HG02610 (cell line): ENCODE measurements at regions not wholly inside any gene's neighbourhood (a gene's known extent, or its start where the extent isn't known, plus 50 kb on each side); places are given as distances from the start of the nearest gene placed in this dataset.

Experiments
- ATAC-seq: cut with Tn5 transposase; IDR thresholded peaks from one replicate; pipeline ENCODE4 v1.9.1; 2021; ENCODE audit warnings: mild to moderate bottlenecking, moderate library complexity; ENCODE audit not compliant: unreplicated experiment

DNA sequence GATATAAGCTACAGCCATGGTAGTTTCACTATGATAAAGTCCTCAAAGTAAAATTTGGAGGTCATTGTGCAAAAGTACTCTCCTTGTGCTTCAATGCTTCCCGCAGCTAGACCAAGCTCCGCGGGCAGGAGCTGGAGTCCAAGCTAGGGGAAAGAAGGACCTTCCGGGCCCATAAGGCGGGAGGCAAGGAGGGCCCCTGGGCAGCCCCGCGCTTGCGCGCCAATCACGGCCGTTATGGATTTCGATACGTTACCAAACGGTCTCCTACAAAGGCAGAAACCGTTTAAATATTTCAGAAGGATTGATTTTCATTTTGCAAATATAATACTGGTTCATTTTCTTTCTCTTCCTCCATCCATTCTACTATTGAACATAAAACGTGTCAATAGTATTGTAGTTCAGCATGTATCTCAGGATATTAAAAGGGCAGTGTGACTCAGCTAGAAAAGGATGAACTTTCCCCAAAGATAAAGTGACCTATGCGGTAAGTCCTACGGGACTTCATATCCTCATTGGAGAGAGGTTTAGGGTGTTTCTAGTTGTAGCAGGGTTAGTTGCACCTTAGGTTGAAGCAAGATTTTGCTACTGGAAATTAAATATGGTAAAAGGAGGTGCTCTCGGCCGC, 128.0 kb downstream of the KIF20B start:
- ATAC-seq: no peak

DNA sequence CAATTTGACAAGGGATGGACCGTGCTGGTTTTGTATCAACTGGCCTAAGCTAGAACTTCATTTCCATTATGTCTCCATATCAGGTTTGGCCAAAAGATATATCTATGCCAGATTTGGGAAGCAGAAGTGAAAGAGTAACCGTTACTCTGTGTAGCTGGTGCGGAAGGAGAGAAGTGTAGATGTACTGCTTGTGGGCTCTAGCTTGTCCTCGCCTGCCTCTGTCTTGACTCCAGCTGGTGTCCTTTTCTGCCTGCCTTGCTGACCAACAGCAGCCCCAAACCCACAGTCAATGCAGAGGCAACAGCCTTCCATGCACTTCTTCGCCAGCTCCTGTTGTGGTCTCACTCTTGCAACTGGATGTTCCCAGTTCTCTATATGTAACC, 128.5 kb downstream of the KIF20B start:
- ATAC-seq: no peak

DNA sequence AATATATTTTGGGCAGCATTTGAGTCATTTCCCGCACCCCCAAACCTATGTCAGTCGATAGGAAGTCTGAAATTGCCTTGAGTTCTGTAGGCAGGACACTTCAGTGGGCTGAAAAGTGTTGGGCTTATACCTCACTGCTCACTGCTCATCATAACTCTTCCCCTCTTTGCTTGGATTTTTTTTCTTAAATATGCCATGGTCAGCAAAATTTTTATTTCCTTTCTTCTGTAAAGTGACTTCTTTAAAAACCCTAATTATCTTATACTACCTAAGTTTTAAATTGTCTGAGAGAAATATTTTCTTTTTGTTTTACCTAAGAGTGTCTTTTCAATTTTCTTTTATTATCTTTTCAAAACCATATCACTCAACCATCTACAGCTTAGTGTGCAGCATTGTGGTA, 129.2 kb downstream of the KIF20B start:
- no peak for ATAC-seq

DNA sequence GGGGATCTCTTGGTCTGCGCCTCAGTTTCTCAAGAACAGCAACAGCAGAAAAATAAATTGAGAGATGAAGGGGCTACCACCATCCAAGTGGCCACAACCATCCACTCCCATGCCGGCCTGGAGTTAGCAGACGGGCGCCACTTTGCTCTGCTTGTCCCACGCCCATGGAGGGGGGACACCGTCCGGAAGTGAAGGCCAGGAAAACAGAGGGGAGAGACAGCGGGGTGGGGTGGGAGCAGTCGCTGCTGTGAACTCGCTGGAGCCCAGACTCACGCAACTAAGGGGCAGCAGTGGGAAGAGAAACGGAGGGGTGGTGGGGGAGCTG, 135.4 kb downstream of the KIF20B start:
- ATAC-seq: no peak

DNA sequence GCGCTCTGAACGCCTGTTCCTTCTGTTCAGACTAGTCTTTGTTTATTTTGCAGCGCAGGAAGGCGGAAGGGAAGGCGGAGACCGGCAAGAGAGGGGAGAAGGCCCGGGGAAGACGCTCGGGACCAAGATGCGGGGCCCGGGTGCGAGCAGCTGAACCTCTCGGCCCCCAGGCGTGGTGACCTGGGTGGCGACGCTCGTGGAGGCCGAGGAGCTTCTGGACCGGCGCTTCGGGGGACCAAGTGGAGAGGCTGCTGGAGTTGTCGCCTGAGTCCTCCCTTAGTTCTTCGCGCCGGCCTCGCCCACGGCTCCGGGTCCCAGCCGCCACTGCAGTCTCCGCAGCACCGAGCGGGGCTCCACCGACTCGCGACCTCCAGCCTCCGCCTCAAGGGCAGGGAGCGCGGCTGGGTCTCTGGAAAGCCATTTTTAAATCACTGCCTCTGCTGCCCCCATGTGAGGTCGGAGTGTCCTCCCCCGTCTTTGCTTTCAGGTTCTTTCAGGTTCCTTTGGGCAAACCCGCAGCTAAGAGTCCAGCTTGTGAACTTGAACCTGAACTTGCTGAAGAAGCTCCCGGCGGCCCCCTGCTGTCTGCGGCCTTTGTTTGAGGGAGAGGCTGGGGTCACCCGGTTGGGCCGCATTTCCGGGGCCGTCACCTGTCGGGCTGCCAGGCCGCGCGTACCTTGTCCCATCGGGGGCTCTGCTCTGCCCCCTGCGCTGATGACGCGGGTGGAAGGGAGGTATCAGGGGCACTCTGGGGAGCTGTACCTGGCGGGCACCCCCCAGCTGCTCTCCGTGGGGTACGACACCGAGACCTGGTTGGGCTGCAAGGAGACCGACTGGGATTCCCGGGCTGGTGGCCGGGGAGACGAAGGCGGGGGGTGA, 136.0 kb downstream of the KIF20B start:
- peak; percentile 42 for ATAC-seq

DNA sequence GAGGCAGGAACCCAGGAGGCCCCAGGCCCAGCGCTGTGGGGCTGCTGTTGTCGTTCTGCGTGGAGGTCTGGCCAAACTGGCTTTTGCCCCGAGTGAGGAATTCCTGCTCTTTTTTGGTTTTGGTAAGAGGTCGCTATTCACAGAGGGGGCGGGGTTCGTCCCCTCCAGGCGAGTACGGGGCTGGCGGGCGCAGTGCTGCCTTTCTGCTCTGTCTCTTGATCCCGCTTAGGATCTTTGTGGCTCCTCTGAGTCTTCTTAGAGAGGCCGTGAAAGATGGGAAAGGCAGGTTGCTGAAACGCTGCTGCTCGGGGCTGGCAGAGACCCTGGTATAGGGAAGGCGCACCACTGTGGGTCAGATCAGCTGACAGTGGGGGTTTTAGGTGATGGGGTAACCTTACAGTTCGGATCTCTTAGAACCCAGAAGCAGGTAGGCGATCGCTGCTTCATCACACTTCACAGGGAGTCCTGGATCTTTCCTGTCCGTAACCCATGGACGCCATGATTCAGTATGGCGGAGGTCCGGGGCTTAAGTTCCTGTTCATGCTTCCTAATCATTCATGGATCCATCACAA, 136.7 kb downstream of the KIF20B start:
- no peak for ATAC-seq

DNA sequence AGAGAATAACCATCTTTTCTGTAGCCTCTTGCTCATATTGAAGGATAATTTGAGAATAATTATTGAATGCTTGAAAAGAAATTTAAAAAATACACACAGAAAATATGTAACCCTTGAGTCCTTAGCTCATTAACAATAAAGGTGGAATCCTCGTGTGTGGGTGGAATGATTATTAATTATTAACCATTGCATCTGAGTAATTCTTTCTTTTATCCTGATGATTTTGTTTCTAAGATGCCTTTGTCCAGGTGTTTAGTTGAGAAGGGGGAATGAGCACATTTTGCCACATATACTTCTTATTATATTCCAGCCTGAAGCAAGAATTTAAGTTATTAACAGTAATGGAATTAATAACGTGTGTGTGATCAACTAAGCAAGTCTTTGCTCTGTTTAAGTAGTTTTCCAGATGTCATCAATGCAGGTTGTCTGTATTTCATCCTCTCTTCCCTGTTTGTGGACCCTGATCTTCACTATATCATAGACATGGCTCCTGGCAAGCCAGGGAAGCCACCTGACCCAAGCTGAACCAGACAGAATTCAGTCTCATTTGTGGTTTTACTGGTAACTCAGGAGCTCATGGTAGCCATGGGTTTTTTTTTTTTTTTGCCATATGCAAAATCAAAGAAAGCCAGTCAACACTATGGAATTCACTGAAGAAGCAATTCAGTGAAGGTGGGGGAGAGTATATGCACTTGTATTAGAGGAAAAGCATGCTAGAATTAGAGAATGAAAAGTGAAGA, 144.3 kb downstream of the KIF20B start:
- ATAC-seq: no peak

DNA sequence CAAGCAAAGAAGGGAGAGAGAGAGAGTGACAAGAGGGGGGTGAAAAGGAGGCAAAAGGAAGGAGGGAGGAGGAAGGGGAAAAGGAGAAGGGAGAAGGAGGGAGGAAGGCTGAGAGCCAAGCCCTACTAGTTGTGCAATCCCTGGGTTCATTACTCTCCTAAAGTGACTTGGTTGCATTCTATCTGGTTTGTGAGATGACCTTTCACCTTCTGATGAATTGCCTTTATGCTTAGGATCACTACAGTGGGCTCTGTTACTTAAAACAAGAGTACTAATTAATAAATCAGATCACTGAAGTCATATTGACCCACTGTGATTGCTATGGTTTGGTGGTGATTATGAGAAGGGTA, 144.9 kb downstream of the KIF20B start:
- ATAC-seq: no peak

DNA sequence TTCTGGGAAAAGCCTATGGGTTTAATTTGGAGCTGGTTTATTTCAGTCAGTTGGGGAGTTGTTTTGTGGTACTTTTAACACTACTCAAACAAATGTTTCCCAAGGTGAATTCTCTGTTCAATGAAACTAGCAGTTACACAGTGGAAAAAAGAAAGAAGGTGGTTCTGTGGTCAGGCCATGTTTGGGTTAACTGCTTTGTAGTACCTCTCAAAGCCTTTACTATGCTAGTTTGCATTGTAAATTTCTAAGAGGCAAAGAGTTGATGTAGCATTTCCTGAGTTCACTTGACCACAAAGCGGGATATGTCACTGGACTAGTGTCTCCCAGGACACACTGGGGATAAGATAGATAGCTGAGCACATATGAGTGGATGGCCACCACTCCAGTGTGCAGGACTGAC, 145.4 kb downstream of the KIF20B start:
- no peak for ATAC-seq

DNA sequence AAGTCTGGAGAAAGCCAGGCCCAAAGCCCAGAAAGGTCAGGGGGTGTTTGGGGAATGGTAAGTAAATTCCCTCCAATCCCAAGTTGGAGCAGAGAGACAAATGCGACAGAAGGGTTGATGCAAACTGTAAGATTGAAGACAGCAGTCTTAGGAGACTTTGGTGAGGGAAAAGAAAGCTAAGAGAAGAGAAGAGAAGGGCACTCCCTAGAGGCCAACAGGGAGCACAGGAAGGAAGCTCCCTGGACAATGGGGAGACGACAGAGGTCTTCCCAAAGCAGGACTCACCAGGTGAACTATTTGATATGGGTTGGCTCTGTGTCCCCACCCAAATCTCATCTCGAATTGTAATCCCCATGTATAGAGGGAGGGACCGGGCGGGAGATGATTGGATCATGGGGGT, 151.5 kb downstream of the KIF20B start:
- ATAC-seq: no peak

DNA sequence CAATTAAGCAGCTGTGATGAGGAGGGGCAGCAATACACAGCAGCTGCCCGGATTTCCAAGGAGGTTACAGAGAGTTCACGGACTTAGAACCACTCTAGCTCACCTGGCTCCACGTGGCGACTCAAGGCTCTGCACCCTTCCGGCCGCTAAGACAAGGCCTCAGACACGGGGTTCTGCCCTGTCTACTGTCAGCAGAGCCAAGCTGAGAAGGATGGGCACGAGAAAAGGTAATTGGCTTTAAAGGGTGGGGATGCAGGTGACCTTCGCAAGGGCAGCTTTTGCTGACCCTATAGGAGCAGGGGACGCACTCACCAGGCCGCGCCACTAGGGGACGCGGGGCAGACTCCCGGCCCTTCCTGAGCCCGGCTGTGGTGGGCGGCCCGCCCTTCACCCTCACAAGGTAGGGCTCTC, 152.4 kb downstream of the KIF20B start:
- no peak for ATAC-seq

DNA sequence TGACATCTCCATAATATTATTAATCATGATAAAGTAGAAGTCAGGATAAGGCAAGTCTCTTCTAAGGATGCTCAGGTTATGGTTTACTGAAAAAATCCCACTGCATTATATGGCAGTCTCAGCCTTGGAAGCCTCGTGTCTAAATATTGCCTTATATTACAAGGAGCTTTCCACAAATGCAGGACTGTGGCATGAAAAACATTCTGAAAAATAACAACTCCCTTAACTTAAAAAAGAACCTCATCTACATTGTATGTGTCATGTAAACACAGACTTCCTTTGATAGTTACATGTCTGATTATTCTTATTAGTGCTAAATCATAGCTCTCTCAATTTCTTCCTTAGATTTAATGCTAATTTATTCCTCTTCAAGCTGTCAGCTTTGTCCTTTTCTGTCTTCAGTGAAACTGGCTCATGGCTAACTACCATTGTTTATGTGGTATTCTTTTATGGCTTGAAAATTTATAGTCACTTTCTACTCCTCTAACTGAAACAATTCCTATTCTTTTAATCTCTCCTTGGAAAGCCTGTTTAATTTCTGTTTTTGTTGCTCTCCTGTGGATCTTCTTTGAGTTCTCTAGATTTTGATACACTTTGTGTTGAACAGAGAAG, 156.1 kb downstream of the KIF20B start:
- no peak for ATAC-seq

DNA sequence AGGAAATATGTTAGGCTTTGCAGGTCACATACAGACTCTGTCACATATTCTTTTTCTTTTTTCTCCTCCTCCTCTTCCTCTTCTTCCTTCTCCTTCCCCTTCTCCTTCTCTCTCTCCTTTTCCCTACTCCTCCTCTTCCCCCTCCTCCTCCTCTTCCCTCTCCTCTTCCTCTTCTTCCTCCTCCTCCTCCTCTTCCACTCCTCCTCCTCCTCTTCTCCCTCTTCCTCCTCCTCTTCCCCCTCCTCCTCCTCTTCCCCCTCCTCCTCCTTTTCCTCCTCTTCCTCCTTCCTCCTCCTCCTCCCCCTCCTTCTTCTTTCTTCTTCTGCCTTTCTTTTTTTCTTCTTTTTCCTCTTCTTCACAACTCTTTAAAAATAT, 159.8 kb downstream of the KIF20B start:
- no peak for ATAC-seq

DNA sequence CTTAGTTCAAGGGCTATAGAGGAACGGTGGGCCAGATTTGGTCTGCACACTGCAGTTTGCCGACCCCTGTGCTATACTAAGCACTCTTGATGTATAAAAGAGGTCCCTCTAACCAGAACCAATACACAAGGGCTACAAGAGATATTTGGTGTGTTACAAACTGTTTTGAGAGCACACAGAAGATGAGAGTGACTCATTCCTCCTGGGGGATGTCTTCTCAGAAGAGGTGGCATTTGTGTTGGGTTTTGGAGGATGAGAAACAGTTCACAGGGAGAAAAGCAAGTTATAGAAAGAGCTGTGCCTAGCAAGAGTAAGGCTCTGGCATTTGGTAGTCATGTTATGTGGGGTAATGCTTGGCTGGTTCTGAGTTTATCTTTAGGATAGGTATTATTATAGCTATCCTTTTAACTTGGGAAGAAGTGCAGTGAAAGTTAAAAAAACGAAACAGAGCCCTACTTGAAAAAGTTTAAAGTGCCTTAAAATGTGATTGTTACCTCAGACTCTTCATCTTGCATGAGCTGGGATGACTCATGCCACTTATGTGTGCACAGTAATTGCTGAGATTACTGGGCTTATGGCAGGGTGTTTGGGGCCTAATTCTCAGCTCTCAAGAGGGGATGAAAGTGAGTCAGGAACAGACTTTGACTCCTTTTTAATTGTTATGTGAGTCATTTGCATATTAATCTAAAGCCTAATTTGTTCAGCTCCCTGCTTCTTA, 160.4 kb downstream of the KIF20B start:
- peak; percentile 76 for ATAC-seq

DNA sequence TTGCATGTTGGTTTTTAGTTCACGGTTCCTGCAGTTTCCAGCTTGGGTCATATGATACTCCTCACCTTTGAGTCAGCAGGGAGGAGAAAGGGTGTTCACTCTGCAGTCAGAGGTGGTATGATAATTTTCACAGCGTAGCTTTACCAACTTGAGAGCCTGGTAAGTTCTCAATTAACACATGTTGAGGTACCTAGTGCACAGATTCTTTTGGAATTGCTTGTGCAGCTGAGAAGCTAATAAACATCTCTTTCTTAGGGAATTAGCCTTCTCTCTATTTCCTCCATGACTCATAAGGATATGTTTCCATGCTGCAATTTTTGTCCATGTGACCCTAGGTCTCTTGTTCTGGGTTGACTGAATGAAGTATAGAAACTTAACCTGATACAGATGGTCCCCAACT, 166.6 kb downstream of the KIF20B start:
- no peak for ATAC-seq

DNA sequence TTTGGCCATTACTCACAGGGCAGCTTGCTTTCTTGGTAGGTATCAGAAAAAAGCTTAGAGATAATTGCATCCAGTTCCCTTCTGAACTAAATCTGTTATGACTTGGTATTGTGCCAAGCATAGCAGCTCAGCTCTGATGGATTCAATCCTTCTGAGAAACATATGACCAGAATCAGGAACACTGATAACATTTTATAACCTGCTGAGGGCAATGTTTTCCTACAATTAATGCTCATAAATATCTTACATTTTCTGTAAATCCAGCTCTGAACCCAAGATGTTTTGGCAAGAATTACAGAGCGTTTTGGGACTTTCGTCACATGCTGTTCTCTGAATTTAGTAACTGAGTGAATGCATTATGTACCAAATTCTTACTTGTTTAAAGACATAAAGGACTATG, 167.8 kb downstream of the KIF20B start:
- ATAC-seq: no peak

DNA sequence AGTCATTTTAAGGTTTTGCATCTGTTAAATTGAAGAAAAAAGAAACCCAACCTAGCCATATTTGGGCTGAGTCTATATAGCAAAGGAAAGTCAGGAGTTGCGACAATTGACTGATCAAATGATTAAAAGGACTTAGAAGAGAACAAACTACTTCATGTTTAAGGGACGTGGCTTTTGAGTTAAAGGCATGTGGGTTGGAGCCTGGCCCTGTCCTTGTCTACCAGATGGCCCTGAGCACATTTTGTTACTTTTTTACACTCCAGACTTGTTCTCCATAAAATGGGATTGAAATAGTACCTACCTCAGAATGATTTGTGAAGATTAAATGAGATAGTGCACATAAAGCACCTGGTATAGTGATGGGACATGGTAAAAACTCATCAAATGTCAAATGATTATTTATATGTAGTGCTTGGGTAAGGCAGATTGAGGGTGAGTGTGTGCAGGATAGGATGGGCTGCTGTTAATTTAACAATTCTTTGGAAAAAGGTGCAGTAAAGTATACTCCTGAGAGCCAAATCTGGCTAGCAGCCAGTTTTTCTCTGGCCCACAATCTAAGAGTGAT, 168.3 kb downstream of the KIF20B start:
- no peak for ATAC-seq

DNA sequence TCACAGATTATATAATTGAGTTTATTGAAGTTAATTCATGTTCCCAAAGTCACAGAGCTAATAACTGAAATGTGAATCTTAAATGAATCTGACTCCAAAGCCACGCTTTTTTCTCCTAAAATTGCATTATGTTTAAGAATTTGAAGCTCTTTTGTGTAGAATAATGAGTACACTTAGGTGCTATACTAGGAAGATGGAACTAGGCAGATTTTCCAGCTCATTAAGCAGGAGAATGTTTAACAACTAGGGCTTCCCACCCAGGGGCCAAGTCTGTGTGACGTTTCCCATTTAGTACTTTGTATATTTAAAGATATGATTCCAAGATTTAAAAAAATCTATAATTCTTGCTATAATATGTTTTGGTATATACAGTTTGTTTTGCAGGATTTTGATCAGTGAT, 169.5 kb downstream of the KIF20B start:
- no peak for ATAC-seq

DNA sequence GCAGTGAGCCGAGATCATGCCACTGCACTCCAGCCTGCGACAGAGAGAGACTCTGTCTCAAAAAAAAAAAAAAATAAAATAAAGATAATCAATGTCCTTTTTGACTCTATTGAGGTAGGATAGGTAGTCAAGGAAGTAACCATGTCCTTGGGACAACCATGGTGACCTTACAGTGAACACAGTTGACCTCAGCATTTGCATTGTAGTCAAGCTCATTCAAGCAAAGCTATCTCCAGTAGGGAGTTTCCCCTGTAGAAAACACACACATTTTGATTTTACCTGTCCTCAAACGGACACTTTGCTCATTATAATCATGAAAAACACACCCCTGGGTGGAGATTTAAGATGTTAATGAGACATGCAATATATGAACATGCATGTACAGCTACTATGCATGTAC, 171.7 kb downstream of the KIF20B start:
- ATAC-seq: peak; percentile 96

DNA sequence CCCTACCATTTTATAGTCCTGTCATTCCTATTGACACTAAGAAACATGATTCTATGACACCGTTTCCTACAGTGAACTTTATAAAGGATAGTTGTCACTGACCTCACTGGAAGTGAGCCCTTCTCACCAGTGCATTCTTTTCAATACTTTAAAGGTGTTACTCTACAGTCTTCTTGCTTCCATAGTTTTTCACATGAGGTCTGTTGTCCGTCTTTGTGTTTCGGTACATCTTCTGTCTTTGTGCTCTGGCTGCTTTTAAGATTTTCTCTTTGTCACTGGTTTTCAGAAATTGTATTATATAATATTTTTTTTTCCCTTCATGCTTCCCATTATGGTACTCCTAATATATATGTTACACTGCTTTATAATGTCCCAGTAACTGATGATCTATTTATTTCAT, 174.2 kb downstream of the KIF20B start:
- no peak for ATAC-seq

DNA sequence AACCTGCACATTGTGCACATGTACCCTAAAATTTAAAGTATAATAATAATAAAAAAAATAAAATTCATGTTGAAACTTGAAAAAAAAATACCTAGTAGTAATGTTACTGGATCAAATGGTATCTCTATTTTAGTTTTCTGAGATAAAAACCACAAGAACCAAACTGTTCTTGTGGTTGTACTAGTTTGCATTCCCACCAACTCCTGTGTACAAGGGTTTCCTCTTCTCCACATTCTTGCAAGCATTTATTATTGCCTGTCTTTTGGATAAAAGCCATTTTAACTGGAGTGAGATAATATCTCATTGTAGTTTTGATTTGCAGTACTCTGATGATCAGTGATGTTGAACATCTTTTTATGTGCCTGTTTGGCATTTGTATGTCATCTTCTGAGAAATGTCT, 177.7 kb downstream of the KIF20B start:
- no peak for ATAC-seq
